HUES64 (cell line): ENCODE measurements at regions not wholly inside any gene's neighbourhood (a gene's known extent, or its start where the extent isn't known, plus 50 kb on each side); places are given as distances from the start of the nearest gene placed in this dataset.

Source experiments
- H3K27ac ChIP-seq: 2 replicates; pipeline ENCODE4 v1.7.0; 2013; ENCODE audit warnings: low read depth, low read length, inconsistent platforms
- H3K27me3 ChIP-seq: 2 replicates; pipeline ENCODE4 v1.6.1; 2013; ENCODE audit warnings: mild to moderate bottlenecking, low read length; ENCODE audit not compliant: insufficient read depth
- H3K36me3 ChIP-seq: 2 replicates; pipeline ENCODE4 v1.6.1; 2013; ENCODE audit warnings: mild to moderate bottlenecking, low read length; ENCODE audit not compliant: insufficient read depth
- H3K4me1 ChIP-seq: 2 replicates; pipeline ENCODE4 v1.6.1; 2013; ENCODE audit warnings: mild to moderate bottlenecking, low read length, moderate library complexity; ENCODE audit not compliant: insufficient read depth
- H3K4me3 ChIP-seq: 2 replicates; pipeline ENCODE4 v1.5.1; 2013; ENCODE audit warnings: mild to moderate bottlenecking, low read length, moderate library complexity
- H3K9ac ChIP-seq: 2 replicates; pipeline ENCODE4 v1.6.1; 2013; ENCODE audit warnings: mild to moderate bottlenecking, low read depth, low read length
- H3K9me3 ChIP-seq: 2 replicates; pipeline ENCODE4 v1.6.1; 2013; ENCODE audit warnings: low read depth, low read length; ENCODE audit not compliant: insufficient read depth
- WGBS: fragments of 150-250, 120-280 bp; methylation state at CpG from one replicate; pipeline ENCODE4 v1.1.7; 2013; ENCODE audit warnings: missing lambda C conversion rate; 5-methylcytosine and 5-hydroxymethylcytosine counted together

DNA sequence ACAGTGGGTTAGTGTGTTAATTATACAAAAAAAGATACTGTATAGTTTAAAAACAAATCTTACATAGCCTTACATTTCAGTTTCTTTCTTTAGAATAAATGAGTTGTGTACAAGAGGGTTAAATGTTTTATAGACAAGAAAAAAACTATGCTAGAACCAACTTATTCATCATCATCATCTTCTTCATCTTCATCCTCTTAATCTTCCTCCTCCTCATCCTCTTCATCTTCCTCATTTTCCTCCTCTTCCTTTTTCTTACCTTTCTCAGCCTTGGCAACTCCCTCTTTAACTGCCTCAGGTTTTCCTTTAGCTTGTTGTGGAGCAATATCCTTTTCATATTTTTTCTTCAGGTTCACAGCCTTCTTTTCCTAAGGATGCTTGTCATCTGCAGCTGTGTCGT is 53.7 kb downstream of the RPS12 start:
- H3K9ac ChIP-seq, result no peak overlapping the region
- H3K4me1 ChIP-seq, result peaks cover 24% of the 10 kb centered on the region
- no peak overlapping the region for H3K4me3 ChIP-seq
- no peaks in the 10 kb centered on the region for H3K27me3 ChIP-seq
- H3K9me3 ChIP-seq, result no peaks in the 10 kb centered on the region
- no peak overlapping the region for H3K27ac ChIP-seq
- H3K36me3 ChIP-seq, result no peaks in the 10 kb centered on the region
- WGBS, result no CpG with 5 or more reads among the region's 1 CpG

- Histone ChIP-seq H3K4me3 (no peak overlapping the region), H3K27ac (no peak overlapping the region), H3K9me3 (peaks cover 15% of the 10 kb centered on the region; the same call in 1 of the 2 replicates), H3K36me3 (no peaks in the 10 kb centered on the region), H3K9ac (no peak overlapping the region), H3K4me1 (no peaks in the 10 kb centered on the region), H3K27me3 (no peaks in the 10 kb centered on the region)
- WGBS, result 95% methylated on average over 1 of the region's 1 CpG
Observed at GRCh38 chr6:132872923-132873322, 58.6 kb downstream of the RPS12 start.

GRCh38 chr6:132877003-132877402 is 62.6 kb downstream of the RPS12 start:
- H3K27me3 ChIP-seq, result no peaks in the 10 kb centered on the region
- 87% methylated on average over 2 of the region's 2 CpGs for WGBS
- H3K4me1 ChIP-seq, result no peaks in the 10 kb centered on the region
- no peak overlapping the region for H3K4me3 ChIP-seq
- no peak overlapping the region for H3K9ac ChIP-seq
- peaks cover 15% of the 10 kb centered on the region; the same call in 1 of the 2 replicates for H3K9me3 ChIP-seq
- no peaks in the 10 kb centered on the region for H3K36me3 ChIP-seq
- H3K27ac ChIP-seq, result no peak overlapping the region

GRCh38 chr6:132887204-132887603 is 72.8 kb downstream of the RPS12 start:
- Histone ChIP-seq H3K9me3 (no peaks in the 10 kb centered on the region), H3K9ac (no peak overlapping the region), H3K27ac (no peak overlapping the region), H3K27me3 (no peaks in the 10 kb centered on the region), H3K4me3 (no peak overlapping the region), H3K36me3 (no peaks in the 10 kb centered on the region), H3K4me1 (no peaks in the 10 kb centered on the region)
- WGBS, result 86% methylated on average over 1 of the region's 1 CpG

- Histone ChIP-seq H3K27me3 (no peaks in the 10 kb centered on the region), H3K4me3 (no peak overlapping the region), H3K9ac (no peak overlapping the region), H3K4me1 (no peaks in the 10 kb centered on the region), H3K27ac (no peak overlapping the region), H3K9me3 (no peaks in the 10 kb centered on the region), H3K36me3 (no peaks in the 10 kb centered on the region)
- 94% methylated on average over 1 of the region's 2 CpGs for WGBS
Observed at GRCh38 chr6:132888701-132889100, 74.3 kb downstream of the RPS12 start.

DNA sequence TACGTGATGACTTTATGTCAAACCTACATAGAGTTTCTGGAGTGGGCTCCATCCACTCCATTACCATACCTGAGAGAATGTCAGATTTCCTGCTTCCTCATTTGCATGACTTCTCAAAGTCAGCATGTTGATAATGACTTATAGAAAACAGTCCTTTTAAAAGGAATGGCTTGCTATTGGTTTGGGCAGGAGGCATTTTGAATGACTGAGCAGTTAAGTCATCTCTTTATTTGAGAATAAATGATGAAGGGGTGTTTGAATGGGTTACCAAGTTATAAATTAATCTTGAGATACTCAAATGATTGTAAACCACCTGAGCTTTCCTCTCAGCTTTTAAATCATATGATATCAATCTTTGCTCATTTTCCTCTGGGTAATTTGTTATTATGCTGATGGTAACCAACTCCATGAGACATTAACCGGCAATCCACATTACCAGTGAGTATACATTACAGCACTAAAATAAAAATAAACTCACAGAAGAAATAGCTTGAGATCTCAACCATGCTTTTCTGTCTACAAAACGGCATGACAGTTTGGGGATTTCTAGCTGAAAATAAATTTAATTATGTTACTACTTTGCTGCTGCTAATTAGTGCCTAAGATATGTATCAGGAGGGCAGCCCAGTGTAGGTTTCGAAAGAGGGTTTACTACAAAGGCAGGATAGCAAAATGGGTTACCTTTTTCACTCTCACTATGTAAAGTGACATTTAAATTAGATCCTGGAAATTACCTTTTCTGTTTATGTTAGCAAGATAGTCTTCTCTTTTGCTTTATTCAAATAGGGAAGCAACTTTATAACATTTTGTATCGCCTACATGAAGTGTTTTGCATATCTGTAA is 78.8 kb downstream of the RPS12 start:
- no peak overlapping the region for H3K4me3 ChIP-seq
- no peak overlapping the region for H3K9ac ChIP-seq
- no peaks in the 10 kb centered on the region for H3K4me1 ChIP-seq
- no peaks in the 10 kb centered on the region for H3K9me3 ChIP-seq
- H3K36me3 ChIP-seq, result no peaks in the 10 kb centered on the region
- WGBS, result 95% methylated on average over 4 of the region's 5 CpGs
- no peaks in the 10 kb centered on the region for H3K27me3 ChIP-seq
- H3K27ac ChIP-seq, result no peak overlapping the region

DNA sequence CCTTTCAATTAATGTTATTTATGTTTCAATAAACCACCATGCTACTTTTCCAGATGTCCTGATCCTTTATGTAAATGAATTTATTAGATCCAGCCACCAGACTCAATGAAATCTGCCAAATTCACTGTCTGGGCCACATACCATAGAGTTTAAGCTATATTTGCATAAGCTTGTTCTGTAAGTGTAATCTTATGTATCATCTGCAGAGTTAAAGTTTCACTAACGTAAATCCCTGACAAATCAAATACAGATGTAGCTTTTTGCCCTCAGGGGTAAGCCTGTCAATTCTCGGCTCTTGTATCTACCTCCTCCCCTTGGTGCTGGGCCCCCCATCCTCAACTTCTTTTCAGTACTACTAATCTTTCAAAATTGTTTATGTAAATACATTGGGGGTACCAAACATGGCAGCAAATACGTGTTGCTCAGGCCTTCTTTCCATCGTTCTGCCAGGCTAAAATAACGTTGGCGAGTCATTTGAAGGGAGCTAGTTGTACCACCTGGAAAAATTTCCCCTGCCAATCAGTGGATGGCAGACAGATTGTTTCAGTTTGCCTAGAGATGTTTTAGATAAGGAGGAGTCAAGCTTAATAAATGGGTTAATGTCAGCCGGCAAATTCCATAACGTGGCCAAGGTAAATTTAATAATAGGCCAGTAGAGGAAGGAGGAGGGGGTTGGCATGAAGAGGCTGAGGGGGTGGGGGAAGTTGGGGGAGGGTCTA is 79.6 kb downstream of the RPS12 start:
- H3K4me1 ChIP-seq, result no peaks in the 10 kb centered on the region
- no peak overlapping the region for H3K27ac ChIP-seq
- no peak overlapping the region for H3K4me3 ChIP-seq
- H3K27me3 ChIP-seq, result no peaks in the 10 kb centered on the region
- WGBS, result 88% methylated on average over 8 of the region's 8 CpGs
- H3K9ac ChIP-seq, result no peak overlapping the region
- H3K36me3 ChIP-seq, result no peaks in the 10 kb centered on the region
- no peaks in the 10 kb centered on the region for H3K9me3 ChIP-seq

GRCh38 chr6:132898376-132898775 is 84.0 kb downstream of the RPS12 start:
- no peaks in the 10 kb centered on the region for H3K4me1 ChIP-seq
- no peaks in the 10 kb centered on the region for H3K9me3 ChIP-seq
- no peak overlapping the region for H3K27ac ChIP-seq
- H3K4me3 ChIP-seq, result no peak overlapping the region
- no peaks in the 10 kb centered on the region for H3K36me3 ChIP-seq
- H3K9ac ChIP-seq, result no peak overlapping the region
- WGBS, result 92% methylated on average over 4 of the region's 4 CpGs
- no peaks in the 10 kb centered on the region for H3K27me3 ChIP-seq

DNA sequence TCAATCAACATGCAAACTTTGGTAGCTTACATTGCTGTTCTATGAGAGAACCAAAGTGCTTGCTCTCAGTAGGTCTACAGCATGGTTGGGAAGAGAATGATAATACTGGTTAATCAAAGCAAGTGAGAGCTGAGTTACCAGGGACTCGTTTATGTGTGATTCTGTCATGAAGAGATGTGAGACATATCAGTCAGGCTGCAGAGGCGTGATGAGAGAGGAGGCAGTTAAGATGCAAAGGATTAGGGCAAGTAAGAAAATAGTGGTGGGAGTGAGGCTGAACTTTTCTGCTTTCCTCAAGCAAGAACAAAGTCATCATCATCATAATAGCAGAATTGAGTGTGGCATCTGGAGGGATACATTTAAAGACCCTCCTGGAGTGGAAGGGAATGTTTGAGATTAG is 86.5 kb downstream of the RPS12 start:
- H3K4me3 ChIP-seq, result no peak overlapping the region
- no peak overlapping the region for H3K27ac ChIP-seq
- H3K36me3 ChIP-seq, result no peaks in the 10 kb centered on the region
- no peaks in the 10 kb centered on the region for H3K4me1 ChIP-seq
- H3K27me3 ChIP-seq, result no peaks in the 10 kb centered on the region
- no peaks in the 10 kb centered on the region for H3K9me3 ChIP-seq
- no peak overlapping the region for H3K9ac ChIP-seq
- WGBS, result 59% methylated on average over 2 of the region's 2 CpGs

DNA sequence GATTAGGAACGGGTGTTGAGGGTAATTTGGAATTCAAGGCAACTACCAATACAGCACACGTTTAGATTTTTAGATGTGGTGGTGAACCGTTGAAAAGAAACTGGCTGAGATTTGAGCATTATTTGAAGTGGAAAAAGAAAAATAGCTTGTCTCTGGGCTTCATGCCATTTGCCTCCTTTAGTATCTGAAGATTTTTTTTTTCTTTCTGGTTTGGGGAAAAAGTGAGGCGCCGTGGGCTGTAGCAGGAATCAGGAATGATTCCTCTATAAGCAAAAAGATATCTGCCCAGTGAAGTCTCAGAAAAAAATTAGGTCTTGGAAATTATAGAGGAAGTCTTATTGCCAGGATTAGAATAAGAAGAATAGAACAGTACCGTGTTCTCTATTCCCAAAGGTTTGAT is 88.5 kb downstream of the RPS12 start:
- H3K9me3 ChIP-seq, result no peaks in the 10 kb centered on the region
- no peak overlapping the region for H3K27ac ChIP-seq
- H3K27me3 ChIP-seq, result no peaks in the 10 kb centered on the region
- H3K4me1 ChIP-seq, result no peaks in the 10 kb centered on the region
- 84% methylated on average over 6 of the region's 6 CpGs for WGBS
- no peak overlapping the region for H3K9ac ChIP-seq
- no peak overlapping the region for H3K4me3 ChIP-seq
- H3K36me3 ChIP-seq, result no peaks in the 10 kb centered on the region

DNA sequence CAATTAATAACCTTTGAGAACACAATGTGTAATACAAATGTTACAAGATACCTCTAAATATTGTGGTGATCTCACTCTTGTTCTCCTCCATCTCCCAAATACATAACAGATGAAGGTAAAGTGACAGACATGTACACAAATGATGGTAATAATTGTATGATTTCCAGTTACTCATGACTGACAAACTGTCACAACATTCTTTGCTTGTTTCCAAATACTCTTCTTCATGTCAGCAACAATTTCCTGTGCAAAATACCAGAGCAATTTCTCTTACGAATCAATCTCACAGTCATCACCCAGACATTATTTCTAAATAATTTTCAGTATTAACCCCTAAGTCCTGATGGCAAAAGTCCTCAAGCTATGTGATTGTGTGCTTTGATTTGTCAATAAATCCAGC is 92.9 kb downstream of the RPS12 start:
- Histone ChIP-seq H3K36me3 (no peaks in the 10 kb centered on the region), H3K27me3 (no peaks in the 10 kb centered on the region), H3K4me1 (peaks cover under 1% of the 10 kb centered on the region; the same call in 1 of the 2 replicates), H3K9me3 (no peaks in the 10 kb centered on the region), H3K4me3 (no peak overlapping the region), H3K9ac (no peak overlapping the region), H3K27ac (no peak overlapping the region)
- 93% methylated on average over 1 of the region's 1 CpG for WGBS
